ENCODE measurements at regions not wholly inside any gene's neighbourhood (a gene's known extent, or its start where the extent isn't known, plus 50 kb on each side); places are given as distances from the start of the nearest gene placed in this dataset.

GRCh38 chr13:70339738-70340137 is 231.5 kb upstream of the KLHL1 start:
- TF ChIP-seq PRDM1 (tag by site-specific recombination; IDR thresholded peaks at IDR 0.05): no peak
- no peak for TF ChIP-seq CTCF (tag by site-specific recombination; IDR thresholded peaks at IDR 0.05)
- no peak for TF ChIP-seq ZNF792 (tag by site-specific recombination; IDR thresholded peaks at IDR 0.05)
- no peak for TF ChIP-seq ZEB2 (tag by site-specific recombination; IDR thresholded peaks at IDR 0.05)
- no peak for TF ChIP-seq ZNF112 (tag by site-specific recombination; IDR thresholded peaks at IDR 0.05)
- no peak for TF ChIP-seq ZNF707 (tag by site-specific recombination; IDR thresholded peaks at IDR 0.05)
- no peak for TF ChIP-seq OSR2 (tag by site-specific recombination; IDR thresholded peaks at IDR 0.05)
- TF ChIP-seq ZNF623 (tag by site-specific recombination; IDR thresholded peaks at IDR 0.05): no peak
- TF ChIP-seq ZBTB26 (tag by site-specific recombination; optimal IDR thresholded peaks at IDR 0.05): no peak
- TF ChIP-seq ATF2 (tag by site-specific recombination; IDR thresholded peaks at IDR 0.05; ENCODE audit: low read depth): no peak
- no peak for TF ChIP-seq HOXA7 (CRISPR knock-in tag; IDR thresholded peaks at IDR 0.05; ENCODE audit: borderline replicate concordance)
- TF ChIP-seq ZNF585B (tag by site-specific recombination; IDR thresholded peaks at IDR 0.05): no peak

Data from HEK293 (cell line).